H9 (cell line): ENCODE measurements at regions not wholly inside any gene's neighbourhood (a gene's known extent, or its start where the extent isn't known, plus 50 kb on each side); places are given as distances from the start of the nearest gene placed in this dataset.

ENCODE experiments used
- DNase-seq: peaks from one replicate; pipeline ENCODE4 v3.0.0-alpha.2; 2017
- H2AFZ ChIP-seq: one replicate; pipeline ENCODE4 v1.6.1; 2013; ENCODE audit warnings: mild to moderate bottlenecking, low read length, control low read depth, moderate library complexity
- H2AK5ac ChIP-seq: 2 replicates; pipeline ENCODE4 v1.6.1; 2013; ENCODE audit warnings: low read length, control low read depth, mixed read lengths; ENCODE audit not compliant: insufficient read length
- H2BK120ac ChIP-seq: one replicate; pipeline ENCODE4 v1.6.1; 2013; ENCODE audit warnings: low read depth, mild to moderate bottlenecking, low read length, control low read depth, inconsistent platforms; ENCODE audit not compliant: poor library complexity, severe bottlenecking
- H2BK12ac ChIP-seq: 2 replicates; pipeline ENCODE4 v1.6.1; 2013; ENCODE audit warnings: low read length, control low read depth, mixed read lengths, low read depth; ENCODE audit not compliant: insufficient read length
- H2BK15ac ChIP-seq: 2 replicates; pipeline ENCODE4 v1.6.1; 2013; ENCODE audit warnings: low read depth, low read length, control low read depth
- H2BK20ac ChIP-seq: one replicate; pipeline ENCODE4 v1.6.1; 2013; ENCODE audit warnings: low read depth, mild to moderate bottlenecking, low read length, control low read depth, inconsistent platforms; ENCODE audit not compliant: poor library complexity, severe bottlenecking
- H2BK5ac ChIP-seq: 2 replicates; pipeline ENCODE4 v1.6.1; 2013; ENCODE audit warnings: low read length, control low read depth, mixed read lengths; ENCODE audit not compliant: insufficient read length
- H3K14ac ChIP-seq: 2 replicates; pipeline ENCODE4 v1.6.1; 2013; ENCODE audit warnings: low read length, control low read depth; ENCODE audit not compliant: insufficient read depth
- H3K18ac ChIP-seq: 2 replicates; pipeline ENCODE4 v1.6.1; 2013; ENCODE audit warnings: low read depth, mild to moderate bottlenecking, mixed read lengths, low read length, control low read depth; ENCODE audit not compliant: insufficient read length
- H3K23ac ChIP-seq: 2 replicates; pipeline ENCODE4 v1.6.1; 2013; ENCODE audit warnings: low read length, control low read depth, mixed read lengths, low read depth; ENCODE audit not compliant: insufficient read length
- H3K23me2 ChIP-seq: 2 replicates; pipeline ENCODE4 v1.6.1; 2013; ENCODE audit warnings: low read depth, mild to moderate bottlenecking, mixed read lengths, low read length, control low read depth; ENCODE audit not compliant: insufficient read length, poor library complexity, severe bottlenecking
- H3K27ac ChIP-seq: 2 replicates; pipeline ENCODE4 v1.5.1; 2013; ENCODE audit warnings: low read length, control low read depth, mixed read lengths, low read depth; ENCODE audit not compliant: insufficient read length
- H3K27me3 ChIP-seq: 2 replicates; pipeline ENCODE4 v1.6.1; 2013; ENCODE audit warnings: low read length, control low read depth, inconsistent platforms; ENCODE audit not compliant: insufficient read depth
- H3K4ac ChIP-seq: 2 replicates; pipeline ENCODE4 v1.6.1; 2013; ENCODE audit warnings: low read depth, mild to moderate bottlenecking, control low read depth, inconsistent platforms, low read length, moderate library complexity
- H3K4me1 ChIP-seq: 2 replicates; pipeline ENCODE4 v1.6.1; 2013; ENCODE audit warnings: low read length, control low read depth, inconsistent platforms; ENCODE audit not compliant: insufficient read depth
- H3K4me2 ChIP-seq: 2 replicates; pipeline ENCODE4 v1.6.1; 2013; ENCODE audit warnings: low read length, control low read depth, mixed read lengths; ENCODE audit not compliant: insufficient read length, insufficient read depth
- H3K56ac ChIP-seq: 2 replicates; pipeline ENCODE4 v1.6.1; 2013; ENCODE audit warnings: low read depth, mild to moderate bottlenecking, mixed read lengths, low read length, control low read depth; ENCODE audit not compliant: insufficient read length
- H3K79me1 ChIP-seq: 2 replicates; pipeline ENCODE4 v1.6.1; 2013; ENCODE audit warnings: low read depth, mild to moderate bottlenecking, moderate library complexity, low read length, control low read depth, inconsistent platforms; ENCODE audit not compliant: insufficient read depth, poor library complexity, severe bottlenecking
- H3K79me2 ChIP-seq: 2 replicates; pipeline ENCODE4 v1.6.1; 2013; ENCODE audit warnings: low read length, control low read depth, inconsistent platforms; ENCODE audit not compliant: insufficient read depth
- H3K9ac ChIP-seq: 2 replicates; pipeline ENCODE4 v1.6.1; 2013; ENCODE audit warnings: low read length, control low read depth, mixed read lengths; ENCODE audit not compliant: insufficient read length; ENCODE audit errors: extremely low read depth
- H3K9me3 ChIP-seq: one replicate; pipeline ENCODE4 v1.6.1; 2013; ENCODE audit warnings: low read depth, low read length, inconsistent platforms; ENCODE audit not compliant: control insufficient read depth
- H3T11ph ChIP-seq: one replicate; pipeline ENCODE4 v1.6.1; 2013; ENCODE audit warnings: mild to moderate bottlenecking, low read length, control low read depth, inconsistent platforms
- H4K20me1 ChIP-seq: one replicate; pipeline ENCODE4 v1.6.1; 2013; ENCODE audit not compliant: control insufficient read depth, insufficient read length, insufficient read depth
- H4K5ac ChIP-seq: 2 replicates; pipeline ENCODE4 v1.6.1; 2013; ENCODE audit warnings: low read depth, mild to moderate bottlenecking, mixed read lengths, low read length, control low read depth; ENCODE audit not compliant: insufficient read length
- H4K8ac ChIP-seq: replicated peaks from 2 replicates; pipeline ENCODE4 v1.6.1; 2013; ENCODE audit warnings: low read length, control low read depth, mixed read lengths, low read depth; ENCODE audit not compliant: insufficient read length
- H4K91ac ChIP-seq: 2 replicates; pipeline ENCODE4 v1.6.1; 2013; ENCODE audit warnings: low read depth, mild to moderate bottlenecking, moderate library complexity, mixed read lengths, low read length, control low read depth; ENCODE audit not compliant: insufficient read length
- H3K27ac Mint-ChIP-seq, 3 experiments: 2 replicates in 2 of 3; 3 replicates in 1 of 3; pipeline ENCODE4 v1.8.0; 2020 to 2021; ENCODE audit warnings: mixed read lengths in 3 of 3, mild to moderate bottlenecking in 1 of 3, moderate library complexity in 1 of 3
- H3K27me3 Mint-ChIP-seq: 2 replicates; pipeline ENCODE4 v1.8.0; 2021; ENCODE audit warnings: low read depth, mild to moderate bottlenecking, moderate library complexity, mixed read lengths
- H3K36me3 Mint-ChIP-seq, 3 experiments: 2 replicates in 2 of 3; 3 replicates in 1 of 3; pipeline ENCODE4 v1.8.0; 2020 to 2021; ENCODE audit warnings: low read depth in 3 of 3, mixed read lengths in 3 of 3; ENCODE audit not compliant: insufficient read depth in 1 of 3
- H3K4me1 Mint-ChIP-seq, 2 experiments: 2 replicates each; pipeline ENCODE4 v1.8.0; 2020; ENCODE audit warnings: mixed read lengths in 2 of 2
- H3K4me3 Mint-ChIP-seq, 2 experiments: 2 replicates in 1 of 2; 3 replicates in 1 of 2; pipeline ENCODE4 v1.8.0; 2020 to 2021; ENCODE audit warnings: mild to moderate bottlenecking in 2 of 2, mixed read lengths in 2 of 2, moderate library complexity in 1 of 2
- H3K9me3 Mint-ChIP-seq, 2 experiments: 2 replicates in 1 of 2; 3 replicates in 1 of 2; pipeline ENCODE4 v1.8.0; 2020; ENCODE audit warnings: mild to moderate bottlenecking in 2 of 2, mixed read lengths in 2 of 2, moderate library complexity in 1 of 2
- CTCF ChIP-seq: fragments of 200-600 bp; sonication (generic); conservative IDR thresholded peaks from 3 replicates; pipeline ENCODE4 v1.8.0; 2021; ENCODE audit warnings: antibody characterized with exemption, mild to moderate bottlenecking
- WGBS: extraction: QIAGEN DNeasy Blood & Tissue Kit; methylation state at CpG from one replicate; pipeline ENCODE4 v1.1.7; 2013; ENCODE audit warnings: missing lambda C conversion rate, low lambda C conversion rate, mixed read lengths; ENCODE audit not compliant: insufficient read length; ENCODE audit errors: extremely low coverage; 5-methylcytosine and 5-hydroxymethylcytosine counted together

- Histone ChIP-seq H3K79me1 (no peaks in the 10 kb centered on the region), H3K9ac (no peak overlapping the region), H3K27ac (no peak overlapping the region), H2BK120ac (no peak overlapping the region), H4K20me1 (no peaks in the 10 kb centered on the region), H3K23ac (no peak overlapping the region), H3K56ac (no peak overlapping the region), H2AFZ (no peak overlapping the region), H3K79me2 (no peaks in the 10 kb centered on the region), H3K4me2 (no peak overlapping the region), H4K91ac (no peak overlapping the region), H2BK12ac (no peak overlapping the region), H2BK15ac (no peak overlapping the region), H4K8ac (no peak overlapping the region), H2AK5ac (no peak overlapping the region), H3K27me3 (no peaks in the 10 kb centered on the region), H3T11ph (no peak overlapping the region), H2BK20ac (no peak overlapping the region), H3K14ac (no peak overlapping the region), H4K5ac (no peak overlapping the region), H3K23me2 (no peaks in the 10 kb centered on the region), H3K4ac (no peak overlapping the region), H3K18ac (no peak overlapping the region), H3K4me1 (no peaks in the 10 kb centered on the region), H3K9me3 (no peaks in the 10 kb centered on the region), H2BK5ac (no peak overlapping the region)
- DNase-seq = no peak
- Mint-ChIP-seq H3K27me3 (no peaks in the 10 kb centered on the region), H3K4me3 (no peak overlapping the region; a peak in 1 of 5 replicates), H3K4me1 (no peaks in the 10 kb centered on the region), H3K9me3 (no peaks in the 10 kb centered on the region), H3K27ac (no peak overlapping the region), H3K36me3 (no peaks in the 10 kb centered on the region; a peak in 1 of 7 replicates)
- no peak for TF ChIP-seq CTCF
- no CpG with 5 or more reads among the region's 3 CpGs for WGBS
These were observed 86.8 kb downstream of the ZNF622 start for GRCh38 chr5:16378762-16379161.
